SK-N-MC (cell line): ENCODE measurements at regions not wholly inside any gene's neighbourhood (a gene's known extent, or its start where the extent isn't known, plus 50 kb on each side); places are given as distances from the start of the nearest gene placed in this dataset.

Source experiments
- DNase-seq: peaks from one replicate; pipeline ENCODE4 v3.0.0-alpha.2; 2011; ENCODE audit warnings: low read depth, low spot score
- H3K27ac ChIP-seq: fragments of 200-600 bp; sonication (generic); 2 replicates; pipeline ENCODE4 v1.5.1; 2016; ENCODE audit warnings: mixed run types
- H3K36me3 ChIP-seq: fragments of 200-600 bp; sonication (generic); 2 replicates; pipeline ENCODE4 v1.6.1; 2017; ENCODE audit warnings: antibody characterized with exemption, low read length, mixed read lengths; ENCODE audit not compliant: insufficient read depth
- H3K4me3 ChIP-seq: fragments of 200-600 bp; sonication (generic); 2 replicates; pipeline ENCODE4 v1.5.1; 2016
- H3K9ac ChIP-seq: fragments of 200-600 bp; sonication (generic); 2 replicates; pipeline ENCODE4 v1.8.0; 2017; ENCODE audit warnings: mixed run types, mixed read lengths; ENCODE audit not compliant: insufficient read length
- H3K9me3 ChIP-seq: fragments of 200-600 bp; sonication (generic); 2 replicates; pipeline ENCODE4 v1.6.1; 2017; ENCODE audit warnings: low read depth, mild to moderate bottlenecking, antibody characterized with exemption, low read length, moderate library complexity, mixed read lengths
- EZH2 ChIP-seq: fragments of 200-600 bp; sonication (generic); IDR thresholded peaks from one replicate; pipeline ENCODE4 v1.6.1; 2017; ENCODE audit warnings: antibody characterized with exemption
- FOXP2 ChIP-seq: optimal IDR thresholded peaks from 2 replicates; pipeline ENCODE3; 2011; ENCODE audit warnings: mild to moderate bottlenecking, moderate library complexity; ENCODE audit not compliant: insufficient read depth; ENCODE audit errors: extremely low read length, control extremely low read depth
- POLR2AphosphoS5 ChIP-seq: IDR thresholded peaks from 2 replicates; pipeline ENCODE4 v1.6.1; 2012; ENCODE audit warnings: mild to moderate bottlenecking, low read depth, low read length, borderline replicate concordance

- no peak overlapping the region for H3K4me3 ChIP-seq
- no peaks in the 10 kb centered on the region for H3K9me3 ChIP-seq
- DNase-seq: no peak
- H3K27ac ChIP-seq: no peak overlapping the region
- H3K36me3 ChIP-seq: no peaks in the 10 kb centered on the region
- no peak for TF ChIP-seq EZH2
- no peak for TF ChIP-seq FOXP2
- no peak for TF ChIP-seq POLR2AphosphoS5
- no peak overlapping the region for H3K9ac ChIP-seq
Measured at GRCh38 chr10:118108194-118109026, 61.7 kb upstream of the RAB11FIP2 start.

GRCh38 chr10:118107541-118107940, 60.8 kb upstream of the RAB11FIP2 start:
- no peak for DNase-seq
- Histone ChIP-seq H3K4me3 (no peak overlapping the region), H3K9ac (no peak overlapping the region), H3K9me3 (no peaks in the 10 kb centered on the region), H3K36me3 (no peaks in the 10 kb centered on the region), H3K27ac (no peak overlapping the region)
- TF ChIP-seq EZH2: no peak
- TF ChIP-seq POLR2AphosphoS5: no peak
- no peak for TF ChIP-seq FOXP2

- Histone ChIP-seq H3K4me3 (no peak overlapping the region), H3K36me3 (no peaks in the 10 kb centered on the region), H3K9me3 (no peaks in the 10 kb centered on the region), H3K27ac (no peak overlapping the region), H3K9ac (no peak overlapping the region)
- TF ChIP-seq POLR2AphosphoS5 (no peak), EZH2 (no peak), FOXP2 (no peak)
- no peak for DNase-seq
Measured at GRCh38 chr10:118107040-118107439, 60.3 kb upstream of the RAB11FIP2 start.

GRCh38 chr10:118106426-118106825, 59.7 kb upstream of the RAB11FIP2 start:
- Histone ChIP-seq H3K27ac (no peak overlapping the region), H3K4me3 (no peak overlapping the region), H3K9me3 (no peaks in the 10 kb centered on the region), H3K9ac (no peak overlapping the region), H3K36me3 (no peaks in the 10 kb centered on the region)
- no peak for TF ChIP-seq POLR2AphosphoS5
- TF ChIP-seq FOXP2: no peak
- no peak for TF ChIP-seq EZH2
- no peak for DNase-seq

GRCh38 chr10:118102121-118102520, 55.4 kb upstream of the RAB11FIP2 start:
- no peak for TF ChIP-seq EZH2
- no peak for TF ChIP-seq POLR2AphosphoS5
- TF ChIP-seq FOXP2: no peak
- no peak overlapping the region for H3K4me3 ChIP-seq

GRCh38 chr10:118101501-118101900, 54.8 kb upstream of the RAB11FIP2 start:
- Histone ChIP-seq H3K4me3 (no peak overlapping the region), H3K9ac (no peak overlapping the region), H3K9me3 (no peaks in the 10 kb centered on the region), H3K36me3 (no peaks in the 10 kb centered on the region), H3K27ac (no peak overlapping the region)
- TF ChIP-seq POLR2AphosphoS5: no peak
- no peak for TF ChIP-seq EZH2
- no peak for TF ChIP-seq FOXP2
- no peak for DNase-seq

More at GRCh38 chr10:118102121-118102520, 55.4 kb upstream of the RAB11FIP2 start:
- no peak for DNase-seq
- Histone ChIP-seq H3K9me3 (no peaks in the 10 kb centered on the region), H3K36me3 (no peaks in the 10 kb centered on the region), H3K9ac (no peak overlapping the region), H3K27ac (no peak overlapping the region)
